ENCODE measurements at regions not wholly inside any gene's neighbourhood (a gene's known extent, or its start where the extent isn't known, plus 50 kb on each side); places are given as distances from the start of the nearest gene placed in this dataset.

DNA sequence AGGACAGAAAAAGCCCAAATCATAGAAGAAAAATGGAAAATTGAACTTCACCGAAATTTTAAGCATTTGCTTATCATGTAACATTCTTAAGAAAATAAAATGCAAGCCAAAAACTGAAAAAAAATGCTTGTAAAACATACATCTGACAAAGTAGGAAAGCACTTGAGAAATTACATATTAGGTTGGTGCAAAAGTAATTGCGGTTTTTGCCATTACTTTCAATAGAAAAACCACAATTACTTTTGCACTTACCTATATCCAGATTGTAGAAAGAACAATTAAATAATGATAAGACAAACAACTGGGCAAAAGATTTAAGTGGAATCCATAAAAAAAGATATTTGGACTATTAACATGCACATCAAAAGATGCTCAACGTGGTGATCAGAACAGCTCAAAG is 146.2 kb downstream of the TBXT start:
- peaks cover 14% of the 10 kb centered on the region; the same call in 1 of the 2 replicates for H3K9me1 ChIP-seq (ENCODE audit: insufficient read depth, low read length)
- no peak overlapping the region for H4K5ac ChIP-seq (ENCODE audit: low read depth, low read length)
- no peaks in the 10 kb centered on the region for H3K36me3 ChIP-seq (ENCODE audit: control insufficient read depth, insufficient read depth, low read length)
- no peaks in the 10 kb centered on the region for H4K20me1 ChIP-seq (ENCODE audit: insufficient read depth, low read length)
- no peak overlapping the region for H2BK5ac ChIP-seq (ENCODE audit: low read depth, low read length, poor library complexity, severe bottlenecking)
- H3K27ac ChIP-seq (ENCODE audit: insufficient read depth, low read length) = no peak overlapping the region
- no peak overlapping the region for H2BK120ac ChIP-seq (ENCODE audit: low read depth, low read length)
- no peak overlapping the region for H2AK5ac ChIP-seq (ENCODE audit: low read depth, low read length)
- H3K79me1 ChIP-seq (ENCODE audit: low read depth in 1 of 2, low read length in 2 of 2) = no peaks in the 10 kb centered on the region
- intact Hi-C loops (cut with micrococcal nuclease) = no loop called here
- H2AK9ac ChIP-seq (replicated peaks; ENCODE audit: low read depth, low read length, poor library complexity) = no peak overlapping the region
- H3K18ac ChIP-seq (ENCODE audit: low read depth, low read length) = no peak overlapping the region
- H3K27me3 ChIP-seq (ENCODE audit: control insufficient read depth, insufficient read depth, low read length) = no peaks in the 10 kb centered on the region
- H3K4me2 ChIP-seq (ENCODE audit: low read depth, low read length) = no peak overlapping the region
- no peak overlapping the region for H3K23ac ChIP-seq (ENCODE audit: low read depth, low read length)
- no peak overlapping the region for H2AFZ ChIP-seq (replicated peaks; ENCODE audit: low read length, poor library complexity)
- H3K4ac ChIP-seq (ENCODE audit: low read depth, low read length) = no peak overlapping the region
- no CpG with 5 or more reads among the region's 3 CpGs for WGBS, 2 experiments (ENCODE audit: extremely low coverage in 2 of 2, insufficient read length in 1 of 2)
- H3K9me3 ChIP-seq (ENCODE audit: control insufficient read depth, insufficient read depth, low read length) = peaks cover 2% of the 10 kb centered on the region; the same call in 1 of the 2 replicates
- no peak overlapping the region for H2BK20ac ChIP-seq (ENCODE audit: low read depth, low read length)
- no peak overlapping the region for H3K14ac ChIP-seq (replicated peaks; ENCODE audit: low read depth, low read length)
- DNase-seq = no peak
- H3K9ac ChIP-seq (ENCODE audit: low read depth, low read length) = no peak overlapping the region
- POLR2A ChIA-PET (ENCODE audit: unreplicated experiment) = no interaction called here
- dilution Hi-C loops (cut with HindIII; ENCODE audit: low sequenced_read_pairs, unreplicated experiment) = no loop called here
- H3K56ac ChIP-seq (ENCODE audit: extremely low read depth, insufficient read depth, low read length) = no peak overlapping the region
- CTCF ChIA-PET = no interaction called here
- in situ Hi-C loops (cut with MboI; ENCODE audit: low sequenced_read_pairs) = no loop called here
- H4K8ac ChIP-seq (ENCODE audit: low read depth in 2 of 2, low read length in 2 of 2) = no peak overlapping the region
- no peak overlapping the region for H4K91ac ChIP-seq (ENCODE audit: insufficient read depth, low read depth, low read length)
- TF ChIP-seq CEBPB (IDR thresholded peaks at IDR 0.05; ENCODE audit: low read depth, low read length) (no peak), RCOR1 (IDR thresholded peaks at IDR 0.05; ENCODE audit: insufficient replicate concordance, low read length) (no peak), SMC3 (IDR thresholded peaks at IDR 0.05; ENCODE audit: low read depth, low read length) (no peak), FOS (IDR thresholded peaks at IDR 0.05; ENCODE audit: low read depth, low read length) (no peak)
- no peak overlapping the region for H3K4me3 ChIP-seq (ENCODE audit: insufficient read depth, low read depth, low read length)
- no peak overlapping the region for H2BK15ac ChIP-seq (ENCODE audit: low read depth, low read length)
- no peak for ATAC-seq (ENCODE audit: low read depth)
- H3K4me1 ChIP-seq (ENCODE audit: control insufficient read depth, insufficient read depth, low read length) = peaks cover 17% of the 10 kb centered on the region
- BruUV-seq (replicated peaks) = no TSS peak
